Sigmoid colon (tissue), 6 donors: ENCODE measurements at regions not wholly inside any gene's neighbourhood (a gene's known extent, or its start where the extent isn't known, plus 50 kb on each side); places are given as distances from the start of the nearest gene placed in this dataset.

Experiments used
- DNase-seq: peaks from one replicate; pipeline ENCODE4 v3.0.0-alpha.2; 2019
- H3K27ac ChIP-seq, 4 donors: fragments of 200-600 bp; sonication (generic); one replicate each; pipeline ENCODE4 v1.5.1; 2016 to 2019; ENCODE audit warnings: mild to moderate bottlenecking in 1 of 4
- H3K27me3 ChIP-seq, 3 donors: fragments of 200-600 bp; sonication (generic); one replicate each; pipeline ENCODE4 v1.5.1; 2019; ENCODE audit warnings: mild to moderate bottlenecking in 1 of 3
- H3K36me3 ChIP-seq, 4 donors: fragments of 200-600 bp; sonication (generic); one replicate each; pipeline ENCODE4 v1.5.1; 2016 to 2019
- H3K4me1 ChIP-seq, 4 donors: fragments of 200-600 bp; sonication (generic); one replicate each; pipeline ENCODE4 v1.5.1; 2017 to 2019
- H3K4me3 ChIP-seq, 4 donors: fragments of 200-600 bp; sonication (generic); one replicate each; pipeline ENCODE4 v1.5.1; 2017 to 2019; ENCODE audit warnings: mild to moderate bottlenecking in 2 of 4, moderate library complexity in 1 of 4
- H3K9me3 ChIP-seq, 4 donors: fragments of 200-600 bp in 3 of 4; sonication (generic) in 3 of 4; one replicate each; pipeline versions ENCODE4 v1.5.1 to v1.6.1; 2013 to 2019
- CTCF ChIP-seq, 4 experiments: fragments of 450-650 bp in 3 of 4; fragments of 200-600 bp in 1 of 4; IDR thresholded peaks; one replicate each; pipeline ENCODE4 v1.5.1; 2016 to 2019; ENCODE audit warnings: antibody characterized with exemption in 4 of 4, mild to moderate bottlenecking in 3 of 4, moderate library complexity in 2 of 4
- EP300 ChIP-seq, 4 donors: sonication (generic); formaldehyde crosslinking; IDR thresholded peaks; one replicate each; pipeline ENCODE4 v1.6.1; 2017; ENCODE audit warnings: antibody characterized with exemption in 4 of 4
- POLR2A ChIP-seq, 2 donors: fragments of 450-650 bp; IDR thresholded peaks; one replicate each; pipeline ENCODE4 v1.6.1; 2016; ENCODE audit warnings: antibody characterized with exemption in 2 of 2, mild to moderate bottlenecking in 2 of 2, moderate library complexity in 2 of 2
- POLR2AphosphoS5 ChIP-seq, 4 donors: sonication (generic); formaldehyde crosslinking; IDR thresholded peaks; one replicate each; pipeline ENCODE4 v1.6.1; 2017; ENCODE audit warnings: antibody characterized with exemption in 4 of 4
- WGBS, 2 donors: extraction: QIAGEN DNeasy Blood & Tissue Kit; methylation state at CpG; one replicate each; pipeline ENCODE4 v1.1.7; 2013; 5-methylcytosine and 5-hydroxymethylcytosine counted together
- intact Hi-C: fragments of 100-400 bp; cut with DNase I; formaldehyde crosslinking; loops from one replicate; pipeline ENCODE4 v1.15.1; 2023
- donor health status: healthy with polysubstance abuse.
- donor health status: healthy.

GRCh38 chr20:12638633-12639312 lies 370.0 kb upstream of the SPTLC3 start:
- Histone ChIP-seq H3K9me3 (no peaks in the 10 kb centered on the region), H3K36me3 (no peaks in the 10 kb centered on the region), H3K4me3 (no peak overlapping the region), H3K27me3 (no peaks in the 10 kb centered on the region), H3K4me1 (no peaks in the 10 kb centered on the region), H3K27ac (no peak overlapping the region)
- WGBS, 2 donors: 84 to 93% methylated on average over 7 of the region's 7 CpGs
- no peak for DNase-seq
- no peak for TF ChIP-seq POLR2A (IDR thresholded peaks at IDR 0.05)
- no peak for TF ChIP-seq CTCF (IDR thresholded peaks at IDR 0.05)
- TF ChIP-seq POLR2AphosphoS5 (IDR thresholded peaks at IDR 0.05): no peak
- TF ChIP-seq EP300 (IDR thresholded peaks at IDR 0.05): no peak
- intact Hi-C loops: no loop called here

GRCh38 chr20:12640251-12640650 lies 368.5 kb upstream of the SPTLC3 start:
- 71 to 72% methylated on average over 4 of the region's 4 CpGs for WGBS, 2 donors

GRCh38 chr20:12641619-12642018 lies 367.2 kb upstream of the SPTLC3 start:
- Histone ChIP-seq H3K27me3 (no peaks in the 10 kb centered on the region), H3K4me1 (no peaks in the 10 kb centered on the region), H3K4me3 (no peak overlapping the region), H3K9me3 (no peaks in the 10 kb centered on the region), H3K36me3 (no peaks in the 10 kb centered on the region), H3K27ac (no peak overlapping the region)
- intact Hi-C loops: no loop called here
- WGBS, 2 donors: 62 to 78% methylated on average over 4 of the region's 4 CpGs
- TF ChIP-seq CTCF (IDR thresholded peaks at IDR 0.05): no peak
- TF ChIP-seq EP300 (IDR thresholded peaks at IDR 0.05): no peak
- TF ChIP-seq POLR2AphosphoS5 (IDR thresholded peaks at IDR 0.05): no peak
- no peak for TF ChIP-seq POLR2A (IDR thresholded peaks at IDR 0.05)
- no peak for DNase-seq

More at GRCh38 chr20:12640251-12640650, 368.5 kb upstream of the SPTLC3 start:
- Histone ChIP-seq H3K27ac (no peak overlapping the region), H3K4me1 (no peaks in the 10 kb centered on the region), H3K36me3 (no peaks in the 10 kb centered on the region), H3K4me3 (no peak overlapping the region), H3K9me3 (no peaks in the 10 kb centered on the region), H3K27me3 (no peaks in the 10 kb centered on the region)
- no peak for TF ChIP-seq POLR2A (IDR thresholded peaks at IDR 0.05)
- no peak for TF ChIP-seq POLR2AphosphoS5 (IDR thresholded peaks at IDR 0.05)
- no peak for TF ChIP-seq CTCF (IDR thresholded peaks at IDR 0.05)
- TF ChIP-seq EP300 (IDR thresholded peaks at IDR 0.05): no peak
- DNase-seq: no peak
- intact Hi-C loops: no loop called here

GRCh38 chr20:12644461-12644860 lies 364.3 kb upstream of the SPTLC3 start:
- TF ChIP-seq POLR2A (IDR thresholded peaks at IDR 0.05) (no peak), EP300 (IDR thresholded peaks at IDR 0.05) (no peak), CTCF (IDR thresholded peaks at IDR 0.05) (no peak), POLR2AphosphoS5 (IDR thresholded peaks at IDR 0.05) (no peak)
- Histone ChIP-seq H3K9me3 (no peaks in the 10 kb centered on the region), H3K27me3 (no peaks in the 10 kb centered on the region), H3K4me3 (no peak overlapping the region), H3K4me1 (no peaks in the 10 kb centered on the region), H3K36me3 (no peaks in the 10 kb centered on the region), H3K27ac (no peak overlapping the region)
- intact Hi-C loops: no loop called here
- WGBS, 2 donors: 70 to 75% methylated on average over 2 of the region's 2 CpGs
- DNase-seq: no peak

- no peak overlapping the region for H3K27ac ChIP-seq
- H3K4me3 ChIP-seq: no peak overlapping the region
- no peak for DNase-seq
- H3K4me1 ChIP-seq: no peaks in the 10 kb centered on the region
- no peaks in the 10 kb centered on the region for H3K27me3 ChIP-seq
- WGBS, 2 donors: 58 to 63% methylated on average over 2 of the region's 2 CpGs
- no peaks in the 10 kb centered on the region for H3K9me3 ChIP-seq
- intact Hi-C loops: no loop called here
- H3K36me3 ChIP-seq: no peaks in the 10 kb centered on the region
- no peak for TF ChIP-seq EP300 (IDR thresholded peaks at IDR 0.05)
- no peak for TF ChIP-seq POLR2A (IDR thresholded peaks at IDR 0.05)
- TF ChIP-seq POLR2AphosphoS5 (IDR thresholded peaks at IDR 0.05): no peak
- no peak for TF ChIP-seq CTCF (IDR thresholded peaks at IDR 0.05)
Observed at GRCh38 chr20:12649234-12649633, 359.5 kb upstream of the SPTLC3 start.
